HG02642 (cell line): ENCODE measurements at regions not wholly inside any gene's neighbourhood (a gene's known extent, or its start where the extent isn't known, plus 50 kb on each side); places are given as distances from the start of the nearest gene placed in this dataset.

Experiments used
- ATAC-seq: cut with Tn5 transposase; IDR thresholded peaks from one replicate; pipeline ENCODE4 v1.9.1; 2021; ENCODE audit warnings: mild to moderate bottlenecking; ENCODE audit not compliant: unreplicated experiment, poor library complexity

DNA sequence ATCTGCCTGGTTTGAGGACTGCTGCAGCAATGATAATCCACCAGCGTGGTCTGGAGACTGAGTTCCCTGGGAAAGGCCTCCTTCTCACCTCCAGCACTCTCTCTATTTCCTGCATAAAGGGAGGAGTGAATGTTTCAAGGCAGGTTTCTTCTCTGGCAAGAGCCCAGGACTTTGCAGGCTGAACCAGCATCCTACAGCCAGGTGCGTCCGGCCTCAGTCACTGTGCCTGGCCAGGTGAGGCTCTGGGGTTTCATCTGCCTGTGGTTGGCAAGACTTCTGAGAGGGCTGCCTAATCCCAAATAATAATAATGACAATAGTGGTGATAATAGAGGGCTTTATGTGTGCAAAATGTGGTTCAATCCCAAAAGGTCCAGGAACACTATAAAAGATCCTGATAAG, 269.0 kb upstream of the TBC1D5 start:
- no peak for ATAC-seq

- no peak for ATAC-seq
Observed at GRCh38 chr3:18010001-18010400, 267.6 kb upstream of the TBC1D5 start.

DNA sequence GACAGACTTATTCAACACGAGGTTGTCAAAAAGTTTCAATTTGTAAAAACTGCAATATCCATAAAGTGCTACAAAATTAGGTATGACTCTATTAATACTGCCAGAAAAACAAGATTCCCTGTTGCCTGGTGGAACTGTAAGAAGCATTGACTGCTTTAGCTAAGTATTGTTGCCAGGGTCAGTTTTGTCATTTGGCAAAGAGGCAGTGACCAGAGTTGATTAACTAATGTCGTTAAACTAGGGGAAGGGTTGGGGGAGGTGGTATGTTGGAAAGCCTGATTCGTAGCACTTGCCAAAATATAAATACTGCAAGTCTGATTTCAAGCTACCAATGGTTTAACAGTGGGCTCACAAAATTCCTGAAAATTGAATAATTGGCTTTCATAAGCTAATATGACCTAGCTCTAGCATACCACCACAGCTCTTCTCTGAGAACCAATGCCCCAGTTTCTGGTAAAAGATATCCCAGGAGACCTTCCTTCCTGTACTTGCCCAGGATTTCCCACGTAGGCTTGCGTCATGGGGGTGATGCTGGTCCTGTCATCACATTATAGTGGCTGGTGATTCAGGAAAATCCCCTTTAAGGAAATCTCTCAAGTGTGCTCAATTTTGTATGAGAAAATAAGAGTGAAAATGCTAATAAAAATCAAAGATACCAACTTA, 266.4 kb upstream of the TBC1D5 start:
- ATAC-seq, result no peak

DNA sequence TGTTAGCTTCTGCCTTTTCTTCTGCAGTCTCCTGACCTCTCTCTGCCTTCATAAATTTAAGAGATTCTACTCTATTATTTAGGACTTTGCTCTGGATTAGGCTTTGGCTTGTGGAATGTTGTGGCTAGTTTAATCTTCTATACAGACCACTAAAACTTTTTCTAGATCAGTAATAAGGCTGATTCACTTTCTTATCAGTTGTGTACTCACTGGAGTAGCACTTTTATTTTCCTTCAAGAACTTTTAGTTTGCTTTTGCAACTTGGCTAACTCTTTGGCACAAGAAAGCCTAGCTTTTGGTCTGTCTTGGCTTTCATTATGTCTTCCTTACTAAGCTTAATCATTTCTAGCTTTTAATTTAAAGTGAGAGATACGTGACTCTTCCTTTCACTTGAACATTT, 265.5 kb upstream of the TBC1D5 start:
- ATAC-seq, result no peak

GRCh38 chr3:17995769-17996168, 253.3 kb upstream of the TBC1D5 start:
- ATAC-seq, result no peak

GRCh38 chr3:17994167-17994566, 251.7 kb upstream of the TBC1D5 start:
- ATAC-seq, result no peak

GRCh38 chr3:17990390-17990789, 248.0 kb upstream of the TBC1D5 start:
- no peak for ATAC-seq

DNA sequence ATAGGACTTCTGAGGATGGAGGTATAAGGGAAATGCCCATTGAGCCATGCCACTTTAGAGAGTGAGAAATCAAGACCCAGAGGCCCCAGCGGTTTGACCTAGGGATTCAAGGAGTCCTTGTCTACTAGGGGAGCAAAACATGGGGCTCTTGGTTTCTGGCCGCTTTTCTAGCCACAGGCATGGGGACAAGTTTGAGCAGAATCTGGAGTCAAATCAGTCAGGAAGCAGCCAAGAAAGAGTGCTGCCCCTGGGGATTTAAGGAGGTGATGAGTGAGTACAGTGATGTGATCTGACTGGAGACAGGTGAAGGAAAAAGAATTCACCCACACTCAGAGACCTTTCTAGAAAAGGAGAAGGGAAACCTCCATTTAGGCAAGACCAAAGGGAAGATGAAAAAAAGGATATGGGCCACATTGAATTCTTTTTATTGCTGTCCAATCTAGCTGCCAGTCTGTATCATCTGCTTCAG, 244.0 kb upstream of the TBC1D5 start:
- ATAC-seq, result no peak

DNA sequence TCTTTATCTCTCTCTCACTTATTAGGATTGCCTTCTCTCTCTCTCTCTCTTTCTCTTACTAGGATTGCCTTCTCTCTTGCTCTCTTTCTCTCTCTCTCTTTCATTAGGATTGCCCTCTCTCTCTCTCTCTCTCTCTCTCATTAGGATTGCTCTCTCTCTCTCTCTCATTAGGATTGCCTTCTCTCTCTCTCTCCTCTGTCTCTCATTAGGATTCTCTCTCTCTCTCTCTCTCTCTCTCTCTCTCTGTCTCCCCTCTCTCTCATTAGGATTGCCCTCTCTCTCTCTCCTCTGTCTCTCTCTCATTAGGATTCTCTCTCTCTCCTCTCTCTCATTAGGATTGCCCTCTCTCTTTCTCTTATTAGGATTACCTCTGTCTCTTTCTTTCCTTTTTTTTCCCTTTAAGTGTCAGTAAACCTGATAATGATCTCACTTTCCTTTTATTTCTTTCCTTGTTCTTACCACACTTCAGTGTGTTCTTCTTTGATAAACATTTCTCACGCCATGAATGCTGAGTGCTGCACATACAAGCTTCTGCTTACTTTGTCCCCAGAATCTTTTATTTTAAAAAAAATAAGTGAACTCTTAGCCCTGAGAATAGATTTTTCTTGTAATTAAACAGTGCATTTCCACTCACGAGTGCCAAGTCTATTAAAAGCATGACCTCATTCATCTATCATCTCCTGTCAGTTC, 243.4 kb upstream of the TBC1D5 start:
- ATAC-seq, result no peak

DNA sequence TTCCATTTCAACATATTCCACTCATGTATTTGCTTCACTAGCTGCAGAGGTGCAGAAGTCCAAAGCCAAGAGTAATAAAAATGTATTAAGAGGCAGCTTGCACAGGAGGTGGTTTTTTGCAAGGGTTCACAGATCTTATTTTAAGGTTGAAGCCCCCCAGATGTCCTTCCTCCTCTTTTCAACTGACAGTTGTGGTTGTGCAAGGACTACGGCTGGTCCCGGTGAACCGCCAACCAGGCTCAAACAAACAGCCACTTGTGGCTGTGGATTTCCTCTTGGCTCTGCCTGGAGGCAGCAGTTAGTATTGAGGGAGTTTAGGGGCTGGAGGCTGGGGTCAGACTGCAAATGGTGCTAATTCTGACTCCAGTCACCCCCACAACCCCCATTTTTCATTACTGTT, 240.7 kb upstream of the TBC1D5 start:
- ATAC-seq, result no peak

GRCh38 chr3:17982211-17982880, 239.9 kb upstream of the TBC1D5 start:
- no peak for ATAC-seq

DNA sequence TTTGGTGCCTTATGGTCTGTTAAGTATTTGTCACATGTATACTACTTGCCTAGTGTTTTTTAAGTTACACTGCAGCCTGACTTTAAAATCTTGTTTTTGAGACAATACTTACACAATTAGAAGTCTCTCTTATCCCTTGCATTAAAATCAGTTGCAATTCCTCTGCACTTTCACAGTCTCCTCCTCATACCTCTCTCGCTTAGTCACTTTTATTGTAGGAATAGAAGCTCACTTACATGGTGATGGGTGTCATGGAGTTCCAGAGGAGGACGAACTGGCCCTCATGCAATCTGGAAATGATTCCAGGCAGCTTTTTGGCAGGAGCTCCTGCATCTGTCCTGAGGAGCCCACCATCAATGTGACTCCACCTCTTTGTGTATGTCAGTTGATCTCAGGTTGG, 238.4 kb upstream of the TBC1D5 start:
- ATAC-seq, result no peak

DNA sequence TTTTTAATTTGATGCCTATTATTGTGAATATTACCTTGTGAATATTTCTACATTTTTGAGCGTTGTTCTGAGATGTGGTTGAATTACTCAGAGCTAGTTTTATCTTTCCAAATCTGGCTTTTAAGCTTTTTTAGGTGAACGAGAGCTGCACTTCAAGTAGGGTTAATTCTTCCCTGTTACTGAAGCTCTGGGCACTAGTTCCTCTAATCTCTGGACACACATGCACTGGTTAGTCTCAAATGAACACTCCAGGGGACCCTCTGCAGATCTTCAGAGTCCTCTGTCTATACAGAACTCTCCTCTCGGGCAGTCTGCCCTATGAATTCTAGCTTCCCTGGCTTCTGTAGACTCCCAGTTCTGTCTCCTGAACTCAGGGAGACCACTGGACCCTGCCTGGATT, 237.5 kb upstream of the TBC1D5 start:
- no peak for ATAC-seq

DNA sequence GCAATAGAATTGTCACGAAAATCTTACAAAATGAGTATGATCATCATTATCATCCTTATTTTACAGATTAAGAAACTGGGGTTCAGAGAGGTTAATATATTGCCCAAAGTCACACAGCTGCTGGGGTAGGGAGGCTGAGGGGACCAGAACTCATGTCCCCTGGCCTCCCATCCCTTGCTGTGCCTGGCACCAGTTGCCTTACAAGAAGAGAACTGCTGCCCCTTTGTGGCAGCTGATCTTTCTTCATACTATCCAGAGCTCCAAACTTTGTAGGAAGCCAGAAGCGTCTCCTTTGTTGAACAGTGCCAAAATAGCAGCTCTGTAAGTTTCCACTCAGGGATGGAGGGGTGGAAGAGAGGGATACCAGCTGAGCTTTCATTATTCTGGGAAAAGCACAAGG, 236.8 kb upstream of the TBC1D5 start:
- ATAC-seq, result no peak

- no peak for ATAC-seq
Observed at GRCh38 chr3:17974206-17974841, 231.9 kb upstream of the TBC1D5 start.

DNA sequence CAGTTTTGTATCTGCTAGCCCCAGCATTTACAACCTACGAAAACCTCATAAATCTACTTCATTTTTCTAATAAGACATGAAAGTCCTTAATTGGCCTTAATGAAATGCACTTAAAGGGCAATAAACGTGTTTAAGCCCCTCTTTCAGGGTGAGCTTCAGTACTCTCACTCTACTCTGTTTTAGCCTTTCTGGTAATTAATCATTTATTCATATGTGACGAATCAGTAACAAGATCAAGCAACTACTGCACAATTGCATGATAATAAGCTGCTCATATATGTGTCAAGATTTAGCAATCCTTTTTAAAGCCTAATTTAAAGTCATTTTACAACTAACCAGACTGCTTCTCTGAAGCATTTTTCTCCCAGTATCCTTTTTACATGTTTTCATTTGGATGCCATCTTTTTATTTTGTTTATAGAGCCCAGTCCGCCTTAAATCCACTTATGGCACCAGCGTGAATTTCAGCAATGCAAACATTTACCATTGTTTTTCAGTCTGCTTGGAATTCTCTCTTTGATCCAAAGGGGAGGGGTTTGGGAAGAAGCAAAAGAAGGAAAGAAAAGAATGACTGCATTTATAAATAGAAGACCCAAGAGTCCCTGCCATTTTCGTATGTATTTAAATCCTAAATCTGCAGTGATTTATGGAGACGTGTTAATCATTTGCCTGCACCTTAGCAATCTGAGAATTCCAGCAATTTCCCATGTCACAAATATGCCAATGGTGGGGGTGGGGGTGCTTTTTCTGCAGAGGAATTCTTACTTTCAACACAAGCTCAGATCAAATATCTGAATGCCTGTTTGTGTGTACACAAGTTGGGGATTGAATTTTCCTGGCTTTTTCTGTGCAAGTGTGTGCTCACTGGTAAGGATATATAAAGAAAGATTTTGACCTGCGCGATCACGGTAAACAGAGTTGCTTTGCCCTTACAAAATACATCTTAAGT, 230.8 kb upstream of the TBC1D5 start:
- no peak for ATAC-seq

DNA sequence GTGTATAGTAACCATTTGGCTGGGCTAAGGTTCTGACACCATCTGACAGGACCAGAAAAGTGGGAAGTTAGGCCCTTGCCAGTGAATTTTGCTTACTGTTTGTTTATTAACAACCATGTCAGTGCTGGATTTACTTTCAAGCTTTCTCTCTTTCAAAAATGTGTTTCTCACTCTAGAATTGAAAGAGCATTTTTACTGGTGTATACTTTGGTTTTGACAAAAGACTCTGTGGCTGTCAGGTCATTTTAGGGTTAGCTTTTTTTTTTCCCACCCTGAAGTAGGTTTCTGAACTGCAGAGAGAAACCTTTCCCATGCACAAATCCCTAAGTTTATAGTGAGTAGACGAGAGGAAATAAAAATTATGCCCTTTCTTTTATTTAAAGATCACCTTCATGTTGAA, 230.0 kb upstream of the TBC1D5 start:
- no peak for ATAC-seq

DNA sequence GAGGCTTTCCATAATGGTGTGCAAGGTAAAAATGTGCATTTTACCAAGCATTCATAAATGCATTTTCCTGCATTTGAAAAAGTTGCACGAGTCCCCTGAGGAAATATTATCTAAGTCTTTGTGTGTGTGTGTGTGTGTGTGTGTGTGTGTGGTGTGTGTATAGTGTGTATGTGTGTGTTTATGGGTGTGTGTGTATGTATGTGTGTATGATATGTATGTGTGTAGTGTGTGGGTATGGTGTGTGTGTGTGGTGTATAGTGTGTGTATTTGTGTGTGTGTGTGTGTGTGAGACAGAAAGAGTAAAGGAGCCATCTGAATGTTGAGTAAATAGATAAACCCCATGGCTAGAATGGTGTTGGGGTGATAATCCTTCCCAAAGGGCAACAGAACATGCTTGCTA, 229.6 kb upstream of the TBC1D5 start:
- ATAC-seq, result no peak

- no peak for ATAC-seq
Observed at GRCh38 chr3:17969985-17970568, 227.6 kb upstream of the TBC1D5 start.

GRCh38 chr3:17969244-17969643, 226.8 kb upstream of the TBC1D5 start:
- ATAC-seq, result no peak
